HepG2 (cell line): ENCODE measurements at regions not wholly inside any gene's neighbourhood (a gene's known extent, or its start where the extent isn't known, plus 50 kb on each side); places are given as distances from the start of the nearest gene placed in this dataset.

Experiments used
- ATAC-seq: fragments of 200-7000 bp; cut with Tn5 transposase; 3 replicates; pipeline ENCODE4 v1.9.1; 2020; ENCODE audit warnings: mild to moderate bottlenecking, moderate library complexity
- BruUV-seq: library from RNA; stranded (reverse); fragments of 400-500 nt; replicated peaks from 2 replicates; lab custom pipeline; 2021; lab: Mats Ljungman, UMichigan
- CTCF ChIA-PET: fragments of 300-600 bp; formaldehyde crosslinking; extraction: SDS; loops from one replicate; lab custom pipeline; 2021; ENCODE audit warnings: low total read pairs, inconsistent platforms, low intra/inter-chr PET ratio; lab: Yijun Ruan, JAX
- POLR2A ChIA-PET: fragments of 350-600 bp; sonication (Branson Sonifier 250); formaldehyde crosslinking; loops from one replicate; lab custom pipeline; 2020; ENCODE audit warnings: antibody characterized with exemption, inconsistent platforms; lab: Yijun Ruan, JAX
- DNase-seq: peaks from one replicate; pipeline ENCODE4 v3.0.0-alpha.2; 2015; ENCODE audit warnings: low spot score
- FAIRE-seq: peaks from 3 replicates; lab custom pipeline; 2011; peaks lifted over from hg19 to GRCh38; lab: Jason Lieb, UNC
- H2AFZ ChIP-seq: one replicate; pipeline ENCODE4 v1.6.1; 2011; ENCODE audit warnings: low read length, inconsistent platforms
- H3K27ac ChIP-seq: fragments of 300-600 bp; 3 replicates; pipeline ENCODE4 v1.8.0; 2011; ENCODE audit warnings: mixed run types, mild to moderate bottlenecking, mixed read lengths, low read length, inconsistent platforms; ENCODE audit not compliant: insufficient read depth; ENCODE audit errors: extremely low read length
- H3K27me3 ChIP-seq, 2 experiments: fragments of 200-600 bp in 1 of 2; 2 replicates in 1 of 2; 3 replicates in 1 of 2; pipeline versions ENCODE4 v1.6.0 to v1.8.0; 2011; ENCODE audit warnings: low read length in 2 of 2, mild to moderate bottlenecking in 2 of 2, moderate library complexity in 2 of 2, inconsistent platforms in 1 of 2; ENCODE audit not compliant: insufficient read depth in 2 of 2, control insufficient read depth in 1 of 2
- H3K36me3 ChIP-seq, 2 experiments: fragments of 200-600 bp in 1 of 2; replicated peaks in 1 of 2; 2 replicates in 1 of 2; 3 replicates in 1 of 2; pipeline versions ENCODE4 v1.5.1 to v1.8.0; 2011; ENCODE audit warnings: low read length in 2 of 2, inconsistent platforms in 1 of 2; ENCODE audit not compliant: insufficient read depth in 2 of 2, control insufficient read depth in 1 of 2
- H3K4me1 ChIP-seq: 2 replicates; pipeline ENCODE4 v1.5.1; 2012; ENCODE audit warnings: low read length, inconsistent platforms; ENCODE audit not compliant: insufficient read depth
- H3K4me2 ChIP-seq: 2 replicates; pipeline ENCODE4 v1.6.0; 2011; ENCODE audit warnings: low read depth, low read length, inconsistent platforms
- H3K4me3 ChIP-seq, 3 experiments: fragments of 200-600 bp in 1 of 3; sonication (generic), shearing (Covaris generic) in 1 of 3; replicated peaks in 1 of 3; 2 replicates each; pipeline ENCODE4 v1.5.1; 2011 to 2016; ENCODE audit warnings: low read length in 3 of 3, inconsistent platforms in 2 of 3, low read depth in 2 of 3, mild to moderate bottlenecking in 2 of 3, control low read depth in 1 of 3, mixed read lengths in 1 of 3; ENCODE audit not compliant: insufficient read depth in 1 of 3
- H3K79me2 ChIP-seq: one replicate; pipeline ENCODE4 v1.6.1; 2011; ENCODE audit warnings: low read length, inconsistent platforms; ENCODE audit not compliant: insufficient read depth
- H3K9ac ChIP-seq: 2 replicates; pipeline ENCODE4 v1.6.0; 2011; ENCODE audit warnings: mild to moderate bottlenecking, low read depth, low read length, inconsistent platforms; ENCODE audit not compliant: insufficient read depth
- H3K9me3 ChIP-seq: 2 replicates; pipeline ENCODE4 v1.5.1; 2012; ENCODE audit warnings: mild to moderate bottlenecking, low read length
- H4K20me1 ChIP-seq: 2 replicates; pipeline ENCODE4 v1.6.0; 2011; ENCODE audit warnings: inconsistent platforms, mild to moderate bottlenecking, low read length, moderate library complexity; ENCODE audit not compliant: insufficient read depth
- HMGA1 ChIP-seq: sonication (generic); formaldehyde crosslinking; conservative IDR thresholded peaks from 2 replicates; pipeline ENCODE4 v1.4.0; 2020; ENCODE audit warnings: missing genetic modification reagents
- HNF4G ChIP-seq, 2 experiments: sonication (generic) in 1 of 2; formaldehyde crosslinking in 1 of 2; IDR thresholded peaks; 2 replicates each; pipeline versions ENCODE4 v1.4.0 to v1.6.1; 2011 to 2020; ENCODE audit warnings: borderline replicate concordance in 2 of 2, low read depth in 2 of 2, mild to moderate bottlenecking in 2 of 2, low read length in 1 of 2, missing genetic modification reagents in 1 of 2, moderate library complexity in 1 of 2
- KLF13 ChIP-seq: sonication (generic); formaldehyde crosslinking; IDR thresholded peaks from 2 replicates; pipeline ENCODE4 v1.4.0; 2020; ENCODE audit warnings: mild to moderate bottlenecking, missing genetic modification reagents
- MTA3 ChIP-seq: sonication (generic); formaldehyde crosslinking; IDR thresholded peaks from 2 replicates; pipeline ENCODE4 v1.4.0; 2020; ENCODE audit warnings: missing genetic modification reagents
- NR0B2 ChIP-seq: sonication (generic); formaldehyde crosslinking; IDR thresholded peaks from 2 replicates; pipeline ENCODE4 v1.4.0; 2020; ENCODE audit warnings: mild to moderate bottlenecking, missing genetic modification reagents
- PHF5A ChIP-seq: IDR thresholded peaks from one replicate; pipeline ENCODE4 v1.6.1; 2018; ENCODE audit warnings: low read depth, missing genetic modification reagents; ENCODE audit not compliant: unreplicated experiment
- POLR2AphosphoS2 ChIP-seq: IDR thresholded peaks from 2 replicates; pipeline ENCODE4 v1.6.1; 2011; ENCODE audit warnings: low read depth, low read length, improper control_type of control experiment
- PPARG ChIP-seq: conservative IDR thresholded peaks from 2 replicates; pipeline ENCODE4 v1.6.1; 2016; ENCODE audit warnings: missing biosample characterization, missing genetic modification reagents
- RAD51 ChIP-seq: fragments of 450-650 bp; IDR thresholded peaks from 2 replicates; pipeline ENCODE4 v1.6.1; 2016; ENCODE audit warnings: borderline replicate concordance
- RBFOX2 ChIP-seq: fragments of 200-400 bp; formaldehyde crosslinking; IDR thresholded peaks from 2 replicates; pipeline ENCODE4 v1.6.1; 2017; ENCODE audit warnings: low read depth, mild to moderate bottlenecking, low read length
- TBL1XR1 ChIP-seq: fragments of 150-350 bp; IDR thresholded peaks from 2 replicates; pipeline ENCODE4 v1.6.1; 2014; ENCODE audit warnings: borderline replicate concordance, low read length; ENCODE audit not compliant: partially characterized antibody
- TRIM22 ChIP-seq: fragments of 450-650 bp; IDR thresholded peaks from 2 replicates; pipeline ENCODE4 v1.6.1; 2017
- ZNF142 ChIP-seq: sonication (generic); formaldehyde crosslinking; IDR thresholded peaks from 2 replicates; pipeline ENCODE4 v1.4.0; 2020; ENCODE audit warnings: missing genetic modification reagents
- ZNF225 ChIP-seq: sonication (generic); formaldehyde crosslinking; IDR thresholded peaks from 2 replicates; pipeline ENCODE4 v1.4.0; 2020; ENCODE audit warnings: mild to moderate bottlenecking, missing genetic modification reagents
- ZNF232 ChIP-seq: sonication (generic); formaldehyde crosslinking; IDR thresholded peaks from 2 replicates; pipeline ENCODE4 v1.4.0; 2020; ENCODE audit warnings: missing genetic modification reagents, borderline replicate concordance
- ZNF24 ChIP-seq: fragments of 450-650 bp; IDR thresholded peaks from 2 replicates; pipeline ENCODE4 v1.6.1; 2017; ENCODE audit warnings: antibody characterized with exemption, mild to moderate bottlenecking
- WGBS: methylation state at CpG from one replicate; pipeline ENCODE4 v1.1.6; 2017; ENCODE audit warnings: low lambda C conversion rate; 5-methylcytosine and 5-hydroxymethylcytosine counted together
- in situ Hi-C: cut with HindIII; loops from 2 replicates; pipeline ENCODE4 v1.10.0; 2017; ENCODE audit warnings: low pct_unique_long_range_greater_than_20kb; ENCODE audit not compliant: extremely low pct_ligation_motif_present
- intact Hi-C: fragments of 100-400 bp; cut with micrococcal nuclease; formaldehyde crosslinking; loops from one replicate; pipeline ENCODE4 v1.10.0; 2022; ENCODE audit not compliant: unreplicated experiment

GRCh38 chr10:1978584-1978983, 241.3 kb upstream of the ADARB2 start:
- CTCF ChIA-PET: no interaction called here
- in situ Hi-C loops: no loop called here
- WGBS: 0% methylated on average over 3 of the region's 3 CpGs

More at GRCh38 chr10:1978584-1978983, 241.3 kb upstream of the ADARB2 start:
- ATAC-seq: no peak
- no peaks in the 10 kb centered on the region for H3K9me3 ChIP-seq
- POLR2A ChIA-PET: no interaction called here
- no peak overlapping the region for H3K4me2 ChIP-seq
- TF ChIP-seq ZNF225 (CRISPR knock-in tag): no peak
- TF ChIP-seq TBL1XR1: no peak
- no peak for TF ChIP-seq ZNF232
- no peak for TF ChIP-seq PPARG (CRISPR knock-in tag)
- TF ChIP-seq HNF4G (IDR thresholded peaks at IDR 0.05; ENCODE audit: borderline replicate concordance, low read depth, low read length): no peak
- no peak for TF ChIP-seq HNF4G (CRISPR knock-in tag; IDR thresholded peaks at IDR 0.05; ENCODE audit: borderline replicate concordance, low read depth)
- TF ChIP-seq RAD51: no peak
- TF ChIP-seq POLR2AphosphoS2: no peak
- TF ChIP-seq RBFOX2: no peak
- TF ChIP-seq PHF5A (CRISPR knock-in tag): no peak
- no peak for TF ChIP-seq KLF13 (CRISPR knock-in tag)
- no peak for TF ChIP-seq MTA3 (CRISPR knock-in tag)
- no peak for TF ChIP-seq NR0B2 (CRISPR knock-in tag)
- no peak for TF ChIP-seq TRIM22
- TF ChIP-seq ZNF142 (CRISPR knock-in tag): no peak
- no peak for TF ChIP-seq ZNF24
- no peak for TF ChIP-seq HMGA1
- TF ChIP-seq, all 625 proteins: peak for 0
- Histone ChIP-seq H3K9ac (no peak overlapping the region), H3K27ac (no peak overlapping the region), H4K20me1 (no peaks in the 10 kb centered on the region), H3K27me3 (no peaks in the 10 kb centered on the region), H3K79me2 (no peaks in the 10 kb centered on the region), H3K4me1 (no peaks in the 10 kb centered on the region), H3K36me3 (no peaks in the 10 kb centered on the region), H2AFZ (no peak overlapping the region), H3K4me3 (no peak overlapping the region)
- intact Hi-C loops: no loop called here
- FAIRE-seq (no peak), DNase-seq (no peak)
- no TSS peak for BruUV-seq
